Central memory CD4-positive, alpha-beta T cell (primary cell): ENCODE measurements at regions not wholly inside any gene's neighbourhood (a gene's known extent, or its start where the extent isn't known, plus 50 kb on each side); places are given as distances from the start of the nearest gene placed in this dataset.

Source experiments
- DNase-seq: peaks from one replicate; pipeline ENCODE4 v3.0.0; 2022

- DNase-seq = no peak
These were observed 384.3 kb downstream of the CDC5L start for GRCh38 chr6:44771647-44772415.

DNA sequence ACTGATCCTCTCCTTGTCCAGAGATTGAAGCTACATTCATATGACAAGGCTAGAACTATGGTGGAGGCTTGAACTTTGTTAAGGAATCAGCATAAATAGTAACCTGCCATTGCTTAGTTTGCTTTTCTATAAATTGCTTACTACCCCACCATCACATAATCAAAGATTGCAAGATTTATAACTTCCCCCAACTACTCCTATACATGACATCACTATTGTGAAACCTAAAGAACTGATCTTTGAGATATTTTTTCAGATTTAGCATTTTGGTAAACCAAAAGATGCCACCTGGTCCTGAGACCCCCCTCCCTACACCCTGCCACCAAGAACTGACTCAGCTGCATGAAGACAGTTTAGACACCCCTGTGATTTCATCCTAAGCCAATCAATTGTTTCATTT is 385.3 kb downstream of the CDC5L start:
- DNase-seq = no peak

- no peak for DNase-seq
These were observed 387.6 kb downstream of the CDC5L start for GRCh38 chr6:44775121-44775520.

DNA sequence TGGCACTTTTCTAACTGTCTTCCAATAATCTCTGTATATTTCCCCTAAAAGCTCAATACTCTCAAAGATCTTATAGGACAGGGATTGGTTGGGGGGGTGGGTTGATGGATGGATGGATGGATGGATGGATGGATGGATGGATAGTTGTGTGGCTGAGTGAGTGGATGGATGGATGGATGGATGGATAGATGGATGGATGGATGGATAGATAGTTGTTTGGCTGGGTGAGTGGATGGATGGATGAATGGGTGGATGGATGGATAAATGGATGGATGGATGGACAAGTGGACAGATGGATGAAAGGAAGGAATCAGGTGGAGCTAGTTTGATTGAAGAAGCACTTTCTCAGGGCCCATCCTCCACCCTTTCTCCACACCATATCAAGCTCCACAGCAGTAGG is 388.8 kb downstream of the CDC5L start:
- no peak for DNase-seq

DNA sequence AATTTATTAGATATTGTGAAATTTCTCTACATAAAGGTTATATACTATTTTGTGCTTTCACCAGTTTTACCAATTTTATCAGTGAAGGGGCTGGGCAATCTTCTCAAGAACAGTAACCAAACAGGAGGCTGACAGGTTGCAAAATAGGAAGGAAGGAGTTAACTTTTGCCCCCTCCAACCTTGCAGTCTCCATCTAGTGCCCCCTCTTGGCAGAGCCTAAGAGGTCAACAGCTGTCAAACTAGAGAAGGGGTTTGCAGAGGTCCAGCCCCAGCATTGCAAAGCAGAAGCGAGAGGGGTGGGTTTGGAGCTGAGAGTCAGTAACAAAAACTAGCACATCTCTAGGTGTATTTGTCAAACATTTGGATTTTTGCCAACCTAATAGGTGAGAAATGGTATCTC is 391.0 kb downstream of the CDC5L start:
- DNase-seq = no peak
